Stimulated activated CD8-positive, alpha-beta memory T cell treated with anti-CD3 and anti-CD28 coated beads, Interleukin-4, amount 100 ng/mL, for 1 hour (primary cell): ENCODE measurements at regions not wholly inside any gene's neighbourhood (a gene's known extent, or its start where the extent isn't known, plus 50 kb on each side); places are given as distances from the start of the nearest gene placed in this dataset.

Source experiments
- DNase-seq, 2 donors: peaks; one replicate each; pipeline ENCODE4 v3.0.0-alpha.2; 2020; ENCODE audit warnings: low read depth in 2 of 2, low spot score in 1 of 2

- DNase-seq = no peak
Measured at GRCh38 chr11:45036010-45036409, 85.3 kb upstream of the TP53I11 start.

- no peak for DNase-seq
Measured at GRCh38 chr11:45036733-45037132, 86.0 kb upstream of the TP53I11 start.

GRCh38 chr11:45037434-45038005, 86.8 kb upstream of the TP53I11 start:
- DNase-seq = no peak

GRCh38 chr11:45038923-45039322, 88.2 kb upstream of the TP53I11 start:
- DNase-seq = no peak

GRCh38 chr11:45041596-45041995, 90.9 kb upstream of the TP53I11 start:
- DNase-seq = no peak

- DNase-seq = no peak
Measured at GRCh38 chr11:45042560-45042959, 91.9 kb upstream of the TP53I11 start.

GRCh38 chr11:45043755-45044475, 93.2 kb upstream of the TP53I11 start:
- no peak for DNase-seq

GRCh38 chr11:45045683-45046471, 95.2 kb upstream of the TP53I11 start:
- no peak for DNase-seq

- DNase-seq = no peak
Measured at GRCh38 chr11:45048313-45048841, 97.7 kb upstream of the TP53I11 start.

- no peak for DNase-seq
Measured at GRCh38 chr11:45048870-45049691, 97.4 kb upstream of the PRDM11 start.

- DNase-seq = no peak
Measured at GRCh38 chr11:45050111-45050510, 96.3 kb upstream of the PRDM11 start.

- DNase-seq = no peak
Measured at GRCh38 chr11:45051621-45052020, 94.8 kb upstream of the PRDM11 start.

GRCh38 chr11:45052361-45052760, 94.1 kb upstream of the PRDM11 start:
- DNase-seq = no peak

- no peak for DNase-seq
Measured at GRCh38 chr11:45053736-45054446, 92.5 kb upstream of the PRDM11 start.

- no peak for DNase-seq
Measured at GRCh38 chr11:45054956-45055355, 91.5 kb upstream of the PRDM11 start.

GRCh38 chr11:45056529-45056928, 89.9 kb upstream of the PRDM11 start:
- DNase-seq = no peak

- DNase-seq = no peak
Measured at GRCh38 chr11:45057938-45058646, 88.3 kb upstream of the PRDM11 start.

- no peak for DNase-seq
Measured at GRCh38 chr11:45058647-45058950, 87.8 kb upstream of the PRDM11 start.

GRCh38 chr11:45060707-45061106, 85.7 kb upstream of the PRDM11 start:
- DNase-seq = no peak

- DNase-seq = no peak
Measured at GRCh38 chr11:45061641-45062040, 84.8 kb upstream of the PRDM11 start.
